ENCODE measurements at regions not wholly inside any gene's neighbourhood (a gene's known extent, or its start where the extent isn't known, plus 50 kb on each side); places are given as distances from the start of the nearest gene placed in this dataset.

DNA sequence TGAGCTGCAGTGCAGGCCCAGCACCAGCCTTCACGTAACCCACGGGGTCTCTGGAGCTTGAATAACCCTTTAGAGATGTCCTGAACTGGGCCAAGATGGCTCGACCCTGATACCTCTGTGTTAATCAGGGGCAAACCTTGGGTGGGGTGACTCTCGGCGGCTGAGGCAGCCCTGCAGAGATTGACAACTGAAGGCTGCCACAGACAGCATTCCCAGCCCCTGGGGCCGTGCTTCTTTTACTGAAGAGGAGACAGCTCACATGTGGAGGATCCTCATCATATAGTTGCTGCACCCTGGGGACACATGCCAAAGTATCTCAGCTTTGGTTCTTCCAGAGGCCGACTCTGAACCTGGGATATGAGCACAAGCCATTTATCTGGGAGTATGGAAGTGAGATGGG is 57.3 kb upstream of the PTGFRN start:
- TF ChIP-seq, protein P1, sequence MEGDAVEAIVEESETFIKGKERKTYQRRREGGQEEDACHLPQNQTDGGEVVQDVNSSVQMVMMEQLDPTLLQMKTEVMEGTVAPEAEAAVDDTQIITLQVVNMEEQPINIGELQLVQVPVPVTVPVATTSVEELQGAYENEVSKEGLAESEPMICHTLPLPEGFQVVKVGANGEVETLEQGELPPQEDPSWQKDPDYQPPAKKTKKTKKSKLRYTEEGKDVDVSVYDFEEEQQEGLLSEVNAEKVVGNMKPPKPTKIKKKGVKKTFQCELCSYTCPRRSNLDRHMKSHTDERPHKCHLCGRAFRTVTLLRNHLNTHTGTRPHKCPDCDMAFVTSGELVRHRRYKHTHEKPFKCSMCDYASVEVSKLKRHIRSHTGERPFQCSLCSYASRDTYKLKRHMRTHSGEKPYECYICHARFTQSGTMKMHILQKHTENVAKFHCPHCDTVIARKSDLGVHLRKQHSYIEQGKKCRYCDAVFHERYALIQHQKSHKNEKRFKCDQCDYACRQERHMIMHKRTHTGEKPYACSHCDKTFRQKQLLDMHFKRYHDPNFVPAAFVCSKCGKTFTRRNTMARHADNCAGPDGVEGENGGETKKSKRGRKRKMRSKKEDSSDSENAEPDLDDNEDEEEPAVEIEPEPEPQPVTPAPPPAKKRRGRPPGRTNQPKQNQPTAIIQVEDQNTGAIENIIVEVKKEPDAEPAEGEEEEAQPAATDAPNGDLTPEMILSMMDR (IDR thresholded peaks at IDR 0.05), result no peak
- no peak for TF ChIP-seq POLR2AphosphoS5 (IDR thresholded peaks at IDR 0.05)
- TF ChIP-seq POLR2A (IDR thresholded peaks at IDR 0.05), result no peak
- no peak for TF ChIP-seq EP300 (IDR thresholded peaks at IDR 0.05)
